ENCODE measurements at regions not wholly inside any gene's neighbourhood (a gene's known extent, or its start where the extent isn't known, plus 50 kb on each side); places are given as distances from the start of the nearest gene placed in this dataset.

DNA sequence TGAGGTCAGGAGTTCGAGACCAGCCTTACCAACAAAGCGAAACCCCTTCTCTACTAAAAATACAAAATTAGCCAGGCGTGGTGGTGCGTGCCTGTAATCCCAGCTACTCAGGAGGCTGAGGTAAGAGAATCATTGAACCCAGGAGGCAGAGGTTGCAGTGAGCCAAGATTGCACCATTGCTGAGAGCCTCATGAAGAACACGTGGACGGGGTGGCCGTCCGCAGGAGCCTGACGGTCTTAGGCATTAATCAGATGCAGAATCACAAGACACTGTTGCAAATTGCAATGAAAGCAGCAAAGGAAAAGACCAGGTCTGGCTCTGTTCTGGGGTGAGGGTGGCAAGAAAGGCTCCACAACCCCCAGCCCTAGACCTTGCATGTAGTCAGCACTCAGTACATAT lies 104.0 kb upstream of the SLC66A3 start:
- TF ChIP-seq, protein P1, sequence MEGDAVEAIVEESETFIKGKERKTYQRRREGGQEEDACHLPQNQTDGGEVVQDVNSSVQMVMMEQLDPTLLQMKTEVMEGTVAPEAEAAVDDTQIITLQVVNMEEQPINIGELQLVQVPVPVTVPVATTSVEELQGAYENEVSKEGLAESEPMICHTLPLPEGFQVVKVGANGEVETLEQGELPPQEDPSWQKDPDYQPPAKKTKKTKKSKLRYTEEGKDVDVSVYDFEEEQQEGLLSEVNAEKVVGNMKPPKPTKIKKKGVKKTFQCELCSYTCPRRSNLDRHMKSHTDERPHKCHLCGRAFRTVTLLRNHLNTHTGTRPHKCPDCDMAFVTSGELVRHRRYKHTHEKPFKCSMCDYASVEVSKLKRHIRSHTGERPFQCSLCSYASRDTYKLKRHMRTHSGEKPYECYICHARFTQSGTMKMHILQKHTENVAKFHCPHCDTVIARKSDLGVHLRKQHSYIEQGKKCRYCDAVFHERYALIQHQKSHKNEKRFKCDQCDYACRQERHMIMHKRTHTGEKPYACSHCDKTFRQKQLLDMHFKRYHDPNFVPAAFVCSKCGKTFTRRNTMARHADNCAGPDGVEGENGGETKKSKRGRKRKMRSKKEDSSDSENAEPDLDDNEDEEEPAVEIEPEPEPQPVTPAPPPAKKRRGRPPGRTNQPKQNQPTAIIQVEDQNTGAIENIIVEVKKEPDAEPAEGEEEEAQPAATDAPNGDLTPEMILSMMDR (IDR thresholded peaks at IDR 0.05) = no peak
- TF ChIP-seq EZH2 (IDR thresholded peaks at IDR 0.05) = no peak
- TF ChIP-seq EZH2phosphoT487 (IDR thresholded peaks at IDR 0.05) = no peak

All from neural progenitor cell (in vitro differentiated cells).